ENCODE measurements at regions not wholly inside any gene's neighbourhood (a gene's known extent, or its start where the extent isn't known, plus 50 kb on each side); places are given as distances from the start of the nearest gene placed in this dataset.
"Not testable (repeated sequence)": the region's sequence is repeated elsewhere in the genome, so short reads cannot be mapped to it uniquely, and the experiment has no call there.

DNA sequence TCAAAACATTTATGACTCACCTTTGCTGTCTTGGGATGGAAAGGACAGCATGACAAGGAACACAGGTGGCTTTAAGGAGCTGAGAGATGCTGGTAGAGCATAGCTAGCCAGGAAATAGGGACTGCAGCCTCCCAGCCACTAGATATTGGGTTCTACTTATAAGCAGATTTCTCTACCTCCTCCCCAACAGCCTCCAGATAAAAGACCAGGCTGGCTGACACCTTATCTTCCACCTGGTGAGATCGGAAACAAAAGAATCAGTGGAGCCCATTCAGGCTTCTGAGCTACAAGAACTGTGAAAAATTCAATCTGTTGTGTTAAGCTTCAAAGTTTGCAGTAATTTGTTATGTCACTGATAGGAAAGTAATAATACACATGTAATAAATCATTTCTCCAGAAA lies 1278.5 kb upstream of the ZEB2 start:
- TF ChIP-seq EP300 (IDR thresholded peaks at IDR 0.05) (no peak), POLR2A (IDR thresholded peaks at IDR 0.05) (no peak), POLR2AphosphoS5 (IDR thresholded peaks at IDR 0.05) (no peak)
- TF ChIP-seq, protein P1, sequence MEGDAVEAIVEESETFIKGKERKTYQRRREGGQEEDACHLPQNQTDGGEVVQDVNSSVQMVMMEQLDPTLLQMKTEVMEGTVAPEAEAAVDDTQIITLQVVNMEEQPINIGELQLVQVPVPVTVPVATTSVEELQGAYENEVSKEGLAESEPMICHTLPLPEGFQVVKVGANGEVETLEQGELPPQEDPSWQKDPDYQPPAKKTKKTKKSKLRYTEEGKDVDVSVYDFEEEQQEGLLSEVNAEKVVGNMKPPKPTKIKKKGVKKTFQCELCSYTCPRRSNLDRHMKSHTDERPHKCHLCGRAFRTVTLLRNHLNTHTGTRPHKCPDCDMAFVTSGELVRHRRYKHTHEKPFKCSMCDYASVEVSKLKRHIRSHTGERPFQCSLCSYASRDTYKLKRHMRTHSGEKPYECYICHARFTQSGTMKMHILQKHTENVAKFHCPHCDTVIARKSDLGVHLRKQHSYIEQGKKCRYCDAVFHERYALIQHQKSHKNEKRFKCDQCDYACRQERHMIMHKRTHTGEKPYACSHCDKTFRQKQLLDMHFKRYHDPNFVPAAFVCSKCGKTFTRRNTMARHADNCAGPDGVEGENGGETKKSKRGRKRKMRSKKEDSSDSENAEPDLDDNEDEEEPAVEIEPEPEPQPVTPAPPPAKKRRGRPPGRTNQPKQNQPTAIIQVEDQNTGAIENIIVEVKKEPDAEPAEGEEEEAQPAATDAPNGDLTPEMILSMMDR (IDR thresholded peaks at IDR 0.05), result no peak
- WGBS, 2 donors (ENCODE audit: low coverage in 1 of 2), result 82 to 100% methylated on average over 1 of the region's 1 CpG

DNA sequence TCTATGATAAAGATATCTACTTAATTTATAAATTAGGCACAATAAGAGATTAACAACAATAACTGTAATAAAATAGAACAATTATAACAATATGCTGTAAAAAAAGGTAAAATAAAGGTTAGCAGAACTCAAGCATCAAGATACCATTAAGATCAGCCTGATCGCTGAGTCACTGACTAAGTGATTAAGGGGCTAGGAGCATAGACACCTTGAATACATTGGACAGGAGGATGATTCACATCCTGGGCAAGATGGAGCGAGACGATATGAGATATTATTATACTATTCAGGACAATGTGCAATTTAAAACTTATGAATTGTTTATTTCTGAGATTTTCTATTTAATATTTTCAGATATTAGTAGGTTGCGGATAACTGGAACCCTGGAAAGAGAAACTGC lies 1277.8 kb upstream of the ZEB2 start:
- no peak for TF ChIP-seq POLR2AphosphoS5 (IDR thresholded peaks at IDR 0.05)
- TF ChIP-seq EP300 (IDR thresholded peaks at IDR 0.05), result no peak
- TF ChIP-seq, protein P1 (IDR thresholded peaks at IDR 0.05), result no peak
- no peak for TF ChIP-seq POLR2A (IDR thresholded peaks at IDR 0.05)
- H3K4me1 ChIP-seq, result peaks cover 0 to 17% (median 0%) of the 10 kb centered on the region in 3 donors
- no peak overlapping the region for H3K4me3 ChIP-seq
- ATAC-seq, result no peak
- 83 to 89% methylated on average over 4 of the region's 4 CpGs for WGBS, 2 donors (ENCODE audit: low coverage in 1 of 2)
- no peaks in the 10 kb centered on the region for H3K36me3 ChIP-seq
- H3K9me3 ChIP-seq, result no peaks in the 10 kb centered on the region
- H3K27me3 ChIP-seq, result no peaks in the 10 kb centered on the region
- H3K27ac ChIP-seq, result no peak overlapping the region

More for the DNA sequence above, 1278.5 kb upstream of the ZEB2 start:
- H3K27ac ChIP-seq, result no peak overlapping the region
- no peaks in the 10 kb centered on the region for H3K9me3 ChIP-seq
- H3K4me3 ChIP-seq, result no peak overlapping the region
- H3K27me3 ChIP-seq, result no peaks in the 10 kb centered on the region
- H3K36me3 ChIP-seq, result no peaks in the 10 kb centered on the region
- H3K4me1 ChIP-seq, result peaks cover 0 to 17% (median 0%) of the 10 kb centered on the region in 3 donors
- no peak for ATAC-seq

DNA sequence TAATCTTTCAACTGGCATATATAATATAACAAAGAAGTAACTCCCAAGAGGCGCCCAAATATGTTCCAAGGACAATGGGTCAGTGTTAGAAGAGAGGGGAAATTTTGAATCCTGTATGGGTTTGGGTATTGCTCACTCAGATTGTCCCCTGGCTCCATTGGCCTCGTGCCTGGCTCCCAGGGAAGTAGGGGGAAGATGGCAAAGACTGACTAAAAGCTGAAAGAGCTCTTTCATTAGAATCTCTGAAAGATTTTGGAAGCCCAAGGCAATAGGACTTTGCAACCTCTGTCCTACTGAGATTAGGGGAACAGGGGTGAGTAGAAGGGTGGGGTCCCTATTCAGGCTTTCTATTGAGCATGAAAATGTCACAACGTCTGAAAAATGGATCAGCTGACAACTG lies 1272.8 kb upstream of the ZEB2 start:
- 87 to 92% methylated on average over 2 to 3 of the region's 3 CpGs for WGBS, 2 donors (ENCODE audit: low coverage in 1 of 2)
- no peak for ATAC-seq
- TF ChIP-seq, protein P1 (IDR thresholded peaks at IDR 0.05), result no peak
- TF ChIP-seq EP300 (IDR thresholded peaks at IDR 0.05), result no peak
- TF ChIP-seq POLR2A (IDR thresholded peaks at IDR 0.05), result no peak
- TF ChIP-seq POLR2AphosphoS5 (IDR thresholded peaks at IDR 0.05), result no peak
- no peak overlapping the region for H3K4me3 ChIP-seq
- H3K9me3 ChIP-seq, result no peaks in the 10 kb centered on the region
- no peaks in the 10 kb centered on the region for H3K36me3 ChIP-seq
- no peaks in the 10 kb centered on the region for H3K27me3 ChIP-seq
- no peak overlapping the region for H3K27ac ChIP-seq
- peaks cover 0 to 17% (median 0%) of the 10 kb centered on the region in 3 donors for H3K4me1 ChIP-seq

DNA sequence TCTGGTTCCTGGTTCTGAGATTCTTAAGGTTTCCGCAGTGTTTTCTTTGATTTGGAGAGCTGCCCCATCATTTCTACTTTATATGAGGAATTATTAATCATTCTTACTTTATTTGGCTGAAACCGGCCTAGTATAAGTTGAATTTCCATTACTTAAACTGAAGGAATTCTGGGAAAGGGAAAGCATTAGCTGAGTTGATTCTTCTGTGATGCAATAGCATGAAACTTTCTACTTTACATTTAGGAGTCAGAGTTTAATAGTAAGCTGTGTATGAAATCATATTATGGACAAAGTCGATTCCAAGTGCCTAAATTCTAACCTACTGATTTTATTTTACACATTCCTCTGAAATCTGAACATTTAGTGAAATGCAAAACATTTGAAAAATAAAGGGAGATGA lies 1269.7 kb upstream of the ZEB2 start:
- TF ChIP-seq, protein P1 (IDR thresholded peaks at IDR 0.05), result no peak
- TF ChIP-seq POLR2A (IDR thresholded peaks at IDR 0.05), result no peak
- TF ChIP-seq POLR2AphosphoS5 (IDR thresholded peaks at IDR 0.05), result no peak
- TF ChIP-seq EP300 (IDR thresholded peaks at IDR 0.05), result no peak
- no peak for ATAC-seq
- WGBS, 2 donors (ENCODE audit: low coverage in 1 of 2), result 66 to 83% methylated on average over 3 of the region's 3 CpGs

DNA sequence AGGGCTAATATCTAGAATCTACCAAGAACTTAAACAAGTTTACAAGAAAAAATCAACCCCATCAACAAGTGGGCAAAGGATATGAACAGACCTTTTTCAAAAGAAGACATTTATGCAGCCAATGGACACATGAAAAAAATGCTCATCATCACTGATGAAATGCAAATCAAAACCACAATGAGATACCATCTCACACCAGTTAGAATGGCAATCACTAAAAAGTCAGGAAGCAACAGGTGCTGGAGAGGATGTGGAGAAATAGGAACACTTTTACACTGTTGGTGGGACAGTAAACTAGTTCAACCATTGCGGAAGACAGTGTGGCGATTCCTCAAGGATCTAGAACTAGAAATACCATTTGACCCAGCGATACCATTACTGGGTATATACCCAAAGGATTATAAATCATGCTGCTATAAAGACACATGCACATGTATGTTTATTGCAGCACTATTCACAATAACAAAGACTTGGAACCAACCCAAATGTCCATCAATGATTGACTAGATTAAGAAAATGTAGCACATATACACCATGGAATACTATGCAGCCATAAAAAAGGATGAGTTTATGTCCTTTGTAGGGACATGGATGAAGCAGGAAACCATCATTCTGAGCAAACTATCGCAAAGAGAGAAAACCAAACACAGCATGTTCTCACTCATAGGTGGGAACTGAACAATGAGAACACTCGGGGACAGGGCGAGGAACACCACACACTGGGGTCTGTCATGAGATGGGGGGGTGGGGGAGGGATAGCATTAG lies 1267.9 kb upstream of the ZEB2 start:
- H3K27ac ChIP-seq, H3K27me3 ChIP-seq, H3K4me3 ChIP-seq, H3K4me1 ChIP-seq, H3K36me3 ChIP-seq, H3K9me3 ChIP-seq, ATAC-seq: not testable (repeated sequence)
- 83 to 100% methylated on average over 1 to 6 of the region's 6 CpGs for WGBS, 2 donors (ENCODE audit: low coverage in 1 of 2)

More for the DNA sequence above, 1269.7 kb upstream of the ZEB2 start:
- Histone ChIP-seq H3K27ac (no peak overlapping the region), H3K9me3 (no peaks in the 10 kb centered on the region), H3K36me3 (no peaks in the 10 kb centered on the region), H3K4me3 (no peak overlapping the region), H3K4me1 (no peaks in the 10 kb centered on the region), H3K27me3 (no peaks in the 10 kb centered on the region)

DNA sequence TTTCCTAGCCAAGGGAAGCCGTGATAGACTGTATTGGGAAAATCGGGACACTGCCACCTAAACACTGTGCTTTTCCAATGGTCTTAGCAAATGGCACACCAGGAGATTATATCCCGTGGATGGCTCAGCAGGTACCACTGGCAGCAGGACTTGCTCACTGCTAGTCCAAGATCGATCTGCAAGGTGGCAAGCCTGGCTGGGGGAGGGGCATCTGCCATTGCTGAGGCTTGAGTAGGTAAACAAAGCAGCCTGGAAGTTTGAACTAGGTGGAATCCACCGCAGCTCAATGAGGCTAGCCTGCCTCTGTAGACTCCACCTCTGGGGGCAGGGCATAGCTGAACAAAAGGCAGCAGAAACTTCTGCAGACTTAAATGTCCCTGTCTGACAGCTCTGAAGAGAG lies 1262.7 kb upstream of the ZEB2 start:
- H3K27ac ChIP-seq, H3K36me3 ChIP-seq, H3K9me3 ChIP-seq, H3K4me3 ChIP-seq, H3K4me1 ChIP-seq, ATAC-seq, H3K27me3 ChIP-seq: not testable (repeated sequence)
- WGBS, 2 donors (ENCODE audit: low coverage in 1 of 2), result 100% methylated on average over 1 of the region's 5 CpGs; no CpG with 5 or more reads in 1 of the 2 donors
